Spleen (tissue), 11 donors: ENCODE measurements at regions not wholly inside any gene's neighbourhood (a gene's known extent, or its start where the extent isn't known, plus 50 kb on each side); places are given as distances from the start of the nearest gene placed in this dataset.

ENCODE experiments used
- DNase-seq: peaks from one replicate; pipeline ENCODE4 v3.0.0-alpha.2; 2020
- H3K27ac ChIP-seq, 8 donors: fragments of 200-600 bp; sonication (generic) in 7 of 8; 1 replicate in 4 of 8; 2 replicates in 4 of 8; pipeline versions ENCODE4 v1.5.0 to v1.8.0; 2016 to 2021; ENCODE audit warnings: inconsistent platforms in 4 of 8, mild to moderate bottlenecking in 4 of 8, moderate library complexity in 1 of 8
- H3K27me3 ChIP-seq, 7 donors: fragments of 200-600 bp; sonication (generic) in 6 of 7; replicated peaks in 1 of 7; 1 replicate in 4 of 7; 2 replicates in 3 of 7; pipeline versions ENCODE4 v1.5.0 to v1.8.0; 2016 to 2021; ENCODE audit warnings: inconsistent platforms in 3 of 7, mild to moderate bottlenecking in 1 of 7
- H3K36me3 ChIP-seq, 6 donors: fragments of 200-600 bp; sonication (generic) in 5 of 6; 1 replicate in 4 of 6; 2 replicates in 2 of 6; pipeline versions ENCODE4 v1.5.0 to v1.8.0; 2016 to 2021; ENCODE audit warnings: inconsistent platforms in 2 of 6
- H3K4me1 ChIP-seq, 6 donors: fragments of 200-600 bp; sonication (generic) in 5 of 6; 1 replicate in 3 of 6; 2 replicates in 3 of 6; pipeline versions ENCODE4 v1.5.0 to v1.8.0; 2016 to 2021; ENCODE audit warnings: inconsistent platforms in 3 of 6
- H3K4me3 ChIP-seq, 8 donors: fragments of 200-600 bp; sonication (generic) in 7 of 8; 1 replicate in 4 of 8; 2 replicates in 4 of 8; pipeline versions ENCODE4 v1.5.0 to v1.8.0; 2016 to 2021; ENCODE audit warnings: inconsistent platforms in 4 of 8, mild to moderate bottlenecking in 4 of 8, moderate library complexity in 2 of 8
- H3K9me3 ChIP-seq, 8 donors: fragments of 200-600 bp; sonication (generic) in 7 of 8; 1 replicate in 4 of 8; 2 replicates in 4 of 8; pipeline versions ENCODE4 v1.5.0 to v1.8.0; 2016 to 2021; ENCODE audit warnings: inconsistent platforms in 4 of 8
- POLR2A ChIP-seq, 3 donors: fragments of 450-650 bp; IDR thresholded peaks; one replicate each; pipeline ENCODE4 v1.5.1; 2017; ENCODE audit warnings: antibody characterized with exemption in 3 of 3, mild to moderate bottlenecking in 1 of 3
- POLR2AphosphoS5 ChIP-seq, 3 donors: sonication (generic); formaldehyde crosslinking; IDR thresholded peaks; one replicate each; pipeline ENCODE4 v1.5.1; 2017; ENCODE audit warnings: antibody characterized with exemption in 3 of 3
- WGBS, 5 donors: extraction: QIAGEN DNeasy Blood & Tissue Kit in 3 of 5; methylation state at CpG; one replicate each; pipeline versions ENCODE4 v1.1.5 to v1.1.7; 2013 to 2018; 5-methylcytosine and 5-hydroxymethylcytosine counted together
- intact Hi-C: fragments of 100-400 bp; cut with DNase I; formaldehyde crosslinking; loops from one replicate; pipeline ENCODE4 v1.15.0; 2023; ENCODE audit warnings: low total_unique reads
- TF ChIP-seq, protein P1 (sequence below), 11 experiments: fragments of 200-600 bp in 7 of 11; fragments of 450-650 bp in 4 of 11; sonication (generic) in 4 of 11; IDR thresholded peaks in 8 of 11; conservative IDR thresholded peaks in 3 of 11; 1 replicate in 7 of 11; 2 replicates in 4 of 11; pipeline versions ENCODE4 v1.4.0 to v1.8.0; 2016 to 2021; ENCODE audit warnings: antibody characterized with exemption in 11 of 11, inconsistent platforms in 4 of 11, mild to moderate bottlenecking in 1 of 11
- donor health status: healthy with polysubstance abuse.
- donor health status: DM: no; HTN: no; CAD: no; lungs with moderate emphysema.
- donor health status: DM: no; HTN: no; CAD: no.
- donor health status: Bipolar disorder and iron deficiency.
- donor health status: healthy.
- donor health status: DM: no; HTN: no; CAD: no.
- donor health status: DM: yes; HTN: yes; CAD: no.

DNA sequence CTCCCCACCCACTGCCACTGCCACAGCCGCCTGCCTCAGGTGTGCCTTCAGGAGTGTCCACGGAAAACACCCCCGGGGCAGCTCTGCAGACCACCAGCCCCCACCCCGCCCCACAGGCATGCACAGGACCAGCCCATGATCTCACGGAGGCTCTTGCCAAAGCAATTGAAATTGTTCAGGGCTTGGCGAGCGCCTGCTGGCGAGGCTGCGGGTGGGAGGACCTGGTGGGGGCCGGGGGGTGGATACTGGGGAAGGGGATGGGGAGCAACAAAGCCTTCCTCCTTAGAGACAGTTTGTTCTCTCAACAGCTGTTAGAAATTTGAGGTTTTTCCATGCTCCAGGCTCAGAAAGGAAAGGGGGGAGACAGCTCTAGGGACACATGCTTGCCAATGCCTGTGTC, 274.7 kb downstream of the MN1 start:
- H3K27ac ChIP-seq: no peak overlapping the region
- no peaks in the 10 kb centered on the region for H3K4me1 ChIP-seq
- peaks cover 0 to 12% (median 0%) of the 10 kb centered on the region in 7 donors for H3K27me3 ChIP-seq
- no peak for DNase-seq
- H3K36me3 ChIP-seq: no peaks in the 10 kb centered on the region
- H3K9me3 ChIP-seq: peaks cover 0 to 13% (median 0%) of the 10 kb centered on the region in 8 donors
- intact Hi-C loops: no loop called here
- TF ChIP-seq POLR2A (IDR thresholded peaks at IDR 0.05) (no peak), POLR2AphosphoS5 (IDR thresholded peaks at IDR 0.05) (no peak)
- TF ChIP-seq, protein P1, sequence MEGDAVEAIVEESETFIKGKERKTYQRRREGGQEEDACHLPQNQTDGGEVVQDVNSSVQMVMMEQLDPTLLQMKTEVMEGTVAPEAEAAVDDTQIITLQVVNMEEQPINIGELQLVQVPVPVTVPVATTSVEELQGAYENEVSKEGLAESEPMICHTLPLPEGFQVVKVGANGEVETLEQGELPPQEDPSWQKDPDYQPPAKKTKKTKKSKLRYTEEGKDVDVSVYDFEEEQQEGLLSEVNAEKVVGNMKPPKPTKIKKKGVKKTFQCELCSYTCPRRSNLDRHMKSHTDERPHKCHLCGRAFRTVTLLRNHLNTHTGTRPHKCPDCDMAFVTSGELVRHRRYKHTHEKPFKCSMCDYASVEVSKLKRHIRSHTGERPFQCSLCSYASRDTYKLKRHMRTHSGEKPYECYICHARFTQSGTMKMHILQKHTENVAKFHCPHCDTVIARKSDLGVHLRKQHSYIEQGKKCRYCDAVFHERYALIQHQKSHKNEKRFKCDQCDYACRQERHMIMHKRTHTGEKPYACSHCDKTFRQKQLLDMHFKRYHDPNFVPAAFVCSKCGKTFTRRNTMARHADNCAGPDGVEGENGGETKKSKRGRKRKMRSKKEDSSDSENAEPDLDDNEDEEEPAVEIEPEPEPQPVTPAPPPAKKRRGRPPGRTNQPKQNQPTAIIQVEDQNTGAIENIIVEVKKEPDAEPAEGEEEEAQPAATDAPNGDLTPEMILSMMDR (IDR thresholded peaks at IDR 0.05 in 8 of 11, conservative IDR thresholded peaks at IDR 0.05 in 3 of 11): no peak
- WGBS, 5 donors: 73 to 88% (median 82%) methylated on average over 6 to 10 of the region's 10 CpGs
- no peak overlapping the region for H3K4me3 ChIP-seq

DNA sequence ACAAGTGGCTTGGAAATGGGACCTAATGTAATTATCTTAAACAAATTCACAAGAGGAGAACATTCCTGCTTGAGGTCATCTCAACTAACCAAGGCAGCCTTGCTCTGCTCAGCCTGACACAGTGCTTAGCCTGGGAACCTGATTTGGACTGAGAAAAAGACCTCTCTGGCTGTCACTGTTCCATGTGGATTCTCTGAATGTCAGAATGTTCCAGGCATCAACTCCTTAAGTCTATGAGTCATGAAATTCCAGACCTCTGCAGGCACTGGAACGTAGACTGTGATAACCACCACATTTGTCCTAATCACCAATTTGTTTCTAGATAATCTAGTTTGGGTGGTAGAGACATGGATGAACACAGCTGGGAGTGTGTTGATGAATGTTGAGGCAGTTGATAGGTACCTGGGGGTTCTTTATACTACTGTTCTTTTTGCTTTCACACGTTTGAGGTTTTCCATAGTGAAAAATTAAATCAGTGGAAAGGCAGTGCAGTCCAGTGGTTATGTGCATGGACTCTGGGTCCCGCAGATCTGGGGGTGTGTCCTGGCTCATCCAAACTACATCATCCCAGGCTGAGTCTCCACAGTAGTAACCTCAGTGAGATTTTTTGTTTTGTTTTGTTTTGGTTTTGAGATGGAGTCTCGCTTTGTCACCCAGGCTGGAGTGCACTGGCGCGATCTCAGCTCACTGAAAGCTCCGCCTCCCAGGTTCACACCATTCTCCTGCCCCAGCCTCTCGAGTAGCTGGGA, 269.6 kb downstream of the MN1 start:
- 78 to 88% (median 85%) methylated on average over 8 of the region's 8 CpGs for WGBS, 5 donors

DNA sequence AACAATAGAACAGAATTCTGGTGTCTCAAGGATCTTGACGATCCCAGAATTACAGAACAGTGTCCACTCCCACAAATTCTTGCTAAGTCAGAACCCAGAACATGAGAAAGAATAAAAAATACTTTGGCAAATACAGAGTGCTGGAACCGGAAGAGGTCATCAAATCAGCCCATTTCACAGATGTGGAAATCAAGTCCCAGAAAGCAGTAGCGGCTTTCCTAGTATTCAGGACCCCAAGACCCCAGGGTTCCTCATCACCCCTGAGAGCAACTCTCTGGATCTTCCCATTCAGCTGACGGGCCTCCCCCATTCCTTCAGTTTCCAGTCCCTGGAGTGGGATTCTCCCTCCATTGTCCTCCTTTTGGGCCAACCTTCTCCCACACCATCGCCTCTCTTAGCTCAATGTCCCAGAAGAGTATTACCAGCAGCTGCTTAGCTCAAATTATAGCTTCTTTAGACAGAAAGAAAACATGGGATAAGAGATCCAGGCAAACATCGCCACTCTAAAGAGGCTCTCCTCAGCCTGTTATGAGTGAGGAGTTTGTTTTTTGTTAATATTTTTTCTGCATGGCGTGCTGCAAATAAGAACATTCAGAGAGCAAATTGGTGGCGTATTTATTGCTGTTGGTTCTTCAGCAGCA, 268.3 kb downstream of the MN1 start:
- no peaks in the 10 kb centered on the region for H3K36me3 ChIP-seq
- TF ChIP-seq POLR2AphosphoS5 (IDR thresholded peaks at IDR 0.05) (no peak), POLR2A (IDR thresholded peaks at IDR 0.05) (no peak)
- TF ChIP-seq, protein P1 (IDR thresholded peaks at IDR 0.05 in 8 of 11, conservative IDR thresholded peaks at IDR 0.05 in 3 of 11): no peak
- no peak overlapping the region for H3K4me3 ChIP-seq
- DNase-seq: no peak
- H3K27ac ChIP-seq: no peak overlapping the region
- H3K27me3 ChIP-seq: peaks cover 0 to 34% (median 0%) of the 10 kb centered on the region in 7 donors
- intact Hi-C loops: no loop called here
- H3K4me1 ChIP-seq: no peaks in the 10 kb centered on the region
- WGBS, 5 donors: 83 to 87% (median 84%) methylated on average over 8 of the region's 8 CpGs
- peaks cover 0 to 13% (median 0%) of the 10 kb centered on the region in 8 donors for H3K9me3 ChIP-seq

More for the DNA sequence above, 269.6 kb downstream of the MN1 start:
- no peaks in the 10 kb centered on the region for H3K36me3 ChIP-seq
- H3K27ac ChIP-seq: no peak overlapping the region
- H3K9me3 ChIP-seq: peaks cover 0 to 13% (median 0%) of the 10 kb centered on the region in 8 donors
- no peak for DNase-seq
- no peak overlapping the region for H3K4me3 ChIP-seq
- intact Hi-C loops: no loop called here
- H3K4me1 ChIP-seq: no peaks in the 10 kb centered on the region
- H3K27me3 ChIP-seq: peaks cover 0 to 24% (median 0%) of the 10 kb centered on the region in 7 donors
- TF ChIP-seq POLR2A (IDR thresholded peaks at IDR 0.05) (no peak), POLR2AphosphoS5 (IDR thresholded peaks at IDR 0.05) (no peak)

DNA sequence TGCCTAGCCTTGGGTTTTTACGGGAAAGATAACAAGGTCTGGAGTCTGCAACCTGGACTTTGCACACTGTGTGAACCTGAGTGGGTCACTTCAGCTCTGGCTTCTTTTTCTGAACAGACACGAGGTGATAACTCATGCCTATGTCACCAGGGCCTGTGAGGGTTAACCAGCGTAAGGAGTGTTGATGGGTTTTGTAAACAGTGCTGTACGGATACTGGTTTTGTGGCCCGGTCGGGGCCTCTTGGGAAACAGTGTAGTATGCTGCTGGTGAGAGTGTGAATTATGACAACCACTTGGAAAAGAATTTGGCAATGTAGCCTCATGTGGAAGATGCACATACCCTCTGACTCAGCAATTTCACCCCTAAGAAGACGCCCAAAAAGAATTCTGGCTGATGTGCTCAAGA, 266.8 kb downstream of the MN1 start:
- Histone ChIP-seq H3K9me3 (peaks cover 0 to 13% (median 0%) of the 10 kb centered on the region in 8 donors), H3K27ac (no peak overlapping the region), H3K4me3 (no peak overlapping the region), H3K36me3 (no peaks in the 10 kb centered on the region), H3K4me1 (no peaks in the 10 kb centered on the region), H3K27me3 (peaks cover 0 to 47% (median 0%) of the 10 kb centered on the region in 7 donors)
- no peak for TF ChIP-seq POLR2A (IDR thresholded peaks at IDR 0.05)
- TF ChIP-seq, protein P1 (IDR thresholded peaks at IDR 0.05 in 8 of 11, conservative IDR thresholded peaks at IDR 0.05 in 3 of 11): no peak
- no peak for TF ChIP-seq POLR2AphosphoS5 (IDR thresholded peaks at IDR 0.05)
- DNase-seq: peak; percentile 11
- 69 to 78% (median 71%) methylated on average over 7 of the region's 7 CpGs for whole genome bisulfite sequencing, 5 donors
- intact Hi-C loops: no loop called here
